Muscle layer of colon (tissue), 2 donors: ENCODE measurements at regions not wholly inside any gene's neighbourhood (a gene's known extent, or its start where the extent isn't known, plus 50 kb on each side); places are given as distances from the start of the nearest gene placed in this dataset.

Experiments used
- H3K27ac ChIP-seq: one replicate; pipeline ENCODE4 v1.7.0; 2013; ENCODE audit warnings: low read depth, mild to moderate bottlenecking, low read length, moderate library complexity
- H3K27me3 ChIP-seq, 2 donors: one replicate each; pipeline ENCODE4 v1.7.0; 2013; ENCODE audit warnings: low read length in 2 of 2, mild to moderate bottlenecking in 2 of 2; ENCODE audit not compliant: insufficient read depth in 2 of 2, control insufficient read depth in 1 of 2
- H3K36me3 ChIP-seq: one replicate; pipeline ENCODE4 v1.7.0; 2013; ENCODE audit warnings: mild to moderate bottlenecking, low read length; ENCODE audit not compliant: insufficient read depth
- H3K4me1 ChIP-seq: one replicate; pipeline ENCODE4 v1.7.0; 2013; ENCODE audit warnings: mild to moderate bottlenecking, low read length; ENCODE audit not compliant: insufficient read depth
- H3K4me3 ChIP-seq, 2 donors: one replicate each; pipeline ENCODE4 v1.7.0; 2013; ENCODE audit warnings: low read length in 2 of 2, low read depth in 1 of 2, mild to moderate bottlenecking in 1 of 2, moderate library complexity in 1 of 2
- H3K9ac ChIP-seq: one replicate; pipeline ENCODE4 v1.7.0; 2013; ENCODE audit warnings: low read length
- H3K9me3 ChIP-seq: one replicate; pipeline ENCODE4 v1.7.0; 2013; ENCODE audit warnings: mild to moderate bottlenecking, low read length
- donor health status: abdominal sarcoma.
- donor health status: Adenocarcinoma of cecum.

DNA sequence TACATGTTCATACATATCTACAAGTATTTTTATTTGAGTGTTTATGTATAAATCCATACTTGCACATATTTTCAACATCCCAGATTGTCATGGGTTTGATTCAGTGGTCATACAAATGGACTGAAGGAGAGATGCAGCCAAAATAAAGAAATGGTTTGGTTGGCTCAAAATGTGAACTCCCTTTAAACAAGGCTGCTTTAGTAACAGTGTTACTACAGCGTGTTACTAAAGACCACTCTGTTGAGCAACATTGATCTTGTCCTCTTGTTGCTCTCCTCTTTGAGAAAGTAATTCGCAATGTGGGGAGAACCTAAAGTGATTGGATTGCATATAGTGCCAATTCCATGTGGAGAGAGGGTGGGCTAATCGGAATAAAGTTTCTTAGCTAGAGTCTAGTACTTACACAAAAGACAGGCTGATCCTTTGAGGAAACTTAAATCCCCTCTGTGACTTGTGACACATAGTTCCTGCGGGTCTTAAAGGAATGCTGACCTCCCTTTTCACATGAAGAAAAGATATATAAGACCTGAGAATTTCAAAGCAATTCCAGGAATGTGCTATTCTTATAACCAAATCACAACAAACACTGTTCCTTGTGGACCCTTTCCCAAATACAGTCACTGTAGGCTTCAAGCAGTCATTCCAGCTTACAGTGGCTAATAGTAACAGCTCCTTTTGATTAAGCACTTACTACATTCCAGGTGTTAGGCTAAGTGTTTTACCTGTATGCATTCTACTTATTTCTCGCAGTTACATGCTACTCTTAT is 144.3 kb downstream of the FZD1 start:
- Histone ChIP-seq H3K9me3 (no peaks in the 10 kb centered on the region), H3K9ac (no peak overlapping the region), H3K4me3 (no peak overlapping the region), H3K4me1 (no peaks in the 10 kb centered on the region), H3K27ac (no peak overlapping the region), H3K27me3 (no peaks in the 10 kb centered on the region), H3K36me3 (no peaks in the 10 kb centered on the region)

DNA sequence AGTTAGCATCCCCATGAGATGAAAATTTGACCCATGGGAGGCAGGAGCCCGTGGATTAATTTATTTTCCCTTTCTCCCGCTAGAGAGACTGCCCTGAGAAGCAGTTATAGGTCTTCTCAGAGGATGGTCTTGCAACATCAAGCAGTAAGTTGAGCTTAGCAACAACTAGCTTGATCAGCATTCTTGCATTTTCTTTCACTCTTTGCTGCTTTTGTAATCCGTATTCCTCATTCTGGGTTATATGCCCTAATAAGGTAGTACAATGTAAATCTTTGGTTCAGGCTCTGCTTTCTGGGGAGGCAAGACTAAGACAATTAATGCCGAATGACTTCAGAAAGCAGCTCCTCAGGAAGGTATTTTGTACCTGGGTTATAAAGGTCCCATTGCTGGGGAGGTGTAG is 146.8 kb downstream of the FZD1 start:
- H3K27me3 ChIP-seq: no peaks in the 10 kb centered on the region
- H3K36me3 ChIP-seq: no peaks in the 10 kb centered on the region
- H3K27ac ChIP-seq: no peak overlapping the region
- H3K9me3 ChIP-seq: no peaks in the 10 kb centered on the region
- no peaks in the 10 kb centered on the region for H3K4me1 ChIP-seq
- no peak overlapping the region for H3K4me3 ChIP-seq
- no peak overlapping the region for H3K9ac ChIP-seq

DNA sequence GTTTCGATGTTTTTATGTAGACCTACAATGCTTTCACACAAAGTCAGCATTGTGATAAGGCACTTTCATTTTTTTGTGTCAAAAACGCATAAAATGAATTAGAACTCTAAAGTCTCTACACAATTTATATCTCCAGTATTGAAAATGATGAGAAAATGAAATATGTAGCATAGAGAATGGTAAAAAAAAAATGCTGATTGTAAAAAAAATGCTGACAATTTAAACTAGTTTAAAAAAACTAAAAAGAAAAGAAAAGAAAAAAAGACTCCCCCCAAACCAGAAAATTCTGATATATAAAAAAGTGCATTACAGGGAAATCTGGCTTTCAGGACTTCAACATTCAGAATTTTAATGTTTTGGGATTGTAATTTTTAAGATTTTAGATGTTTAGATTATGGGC is 148.1 kb downstream of the FZD1 start:
- H3K27me3 ChIP-seq: no peaks in the 10 kb centered on the region
- no peak overlapping the region for H3K4me3 ChIP-seq
- no peaks in the 10 kb centered on the region for H3K36me3 ChIP-seq

DNA sequence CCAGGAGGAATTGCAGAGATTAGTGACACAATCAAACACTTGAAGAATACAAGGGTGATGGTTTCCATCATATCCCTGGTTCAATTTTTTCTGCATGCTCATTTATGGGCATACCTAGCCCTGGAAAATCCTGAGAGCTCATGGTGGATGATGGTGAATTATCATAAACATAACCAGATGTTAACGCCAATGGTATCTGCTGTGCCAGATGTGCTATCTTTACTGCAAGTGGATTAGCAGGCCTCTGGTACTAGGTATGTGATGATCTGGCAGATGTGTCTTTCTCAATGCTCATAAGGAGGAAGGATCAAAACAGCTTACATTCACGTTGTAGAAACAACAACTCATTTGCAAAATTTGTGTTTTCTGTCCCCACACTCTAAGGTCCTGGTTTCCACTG is 150.5 kb downstream of the FZD1 start:
- Histone ChIP-seq H3K27ac (no peak overlapping the region), H3K9ac (no peak overlapping the region), H3K36me3 (no peaks in the 10 kb centered on the region), H3K27me3 (no peaks in the 10 kb centered on the region), H3K4me3 (no peak overlapping the region), H3K4me1 (no peaks in the 10 kb centered on the region), H3K9me3 (no peaks in the 10 kb centered on the region)

More for the DNA sequence above, 148.1 kb downstream of the FZD1 start:
- Histone ChIP-seq H3K4me1 (no peaks in the 10 kb centered on the region), H3K27ac (no peak overlapping the region), H3K9ac (no peak overlapping the region), H3K9me3 (no peaks in the 10 kb centered on the region)

DNA sequence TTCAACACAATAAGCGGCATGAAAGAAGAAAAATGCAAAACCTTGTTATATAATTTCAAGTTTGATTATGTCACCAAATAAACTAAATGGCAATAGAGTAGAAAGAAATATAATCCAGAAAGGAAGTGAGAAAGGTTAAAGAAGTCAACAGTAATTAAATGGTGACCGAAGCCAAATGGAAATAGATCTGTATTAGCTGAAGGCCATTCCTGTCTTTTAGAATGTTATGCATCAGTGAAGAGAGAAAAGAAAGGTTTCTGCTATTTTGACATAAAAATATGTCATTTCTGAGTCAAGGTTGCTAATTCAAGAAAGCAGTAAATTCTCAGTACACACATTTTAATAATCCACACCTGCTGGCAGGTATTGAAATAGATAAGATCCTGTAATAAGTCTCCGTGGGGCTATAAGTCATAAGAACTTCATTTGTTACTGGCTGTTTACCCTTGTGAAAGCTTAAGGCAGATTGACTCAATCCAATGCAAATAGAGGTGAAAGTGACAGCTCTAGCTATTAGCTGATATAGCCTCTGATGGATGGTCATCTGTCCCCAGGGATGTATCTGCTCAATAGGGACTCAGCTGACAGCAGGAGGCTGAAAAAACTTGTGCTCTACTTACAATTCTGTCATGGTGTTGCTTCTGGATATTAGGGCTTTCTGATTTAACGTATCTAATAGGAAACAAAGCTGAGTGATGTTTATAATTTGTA is 152.1 kb downstream of the FZD1 start:
- no peaks in the 10 kb centered on the region for H3K4me1 ChIP-seq
- H3K9ac ChIP-seq: no peak overlapping the region
- no peak overlapping the region for H3K4me3 ChIP-seq
- no peaks in the 10 kb centered on the region for H3K9me3 ChIP-seq
- H3K36me3 ChIP-seq: no peaks in the 10 kb centered on the region
- H3K27ac ChIP-seq: no peak overlapping the region
- H3K27me3 ChIP-seq: no peaks in the 10 kb centered on the region

DNA sequence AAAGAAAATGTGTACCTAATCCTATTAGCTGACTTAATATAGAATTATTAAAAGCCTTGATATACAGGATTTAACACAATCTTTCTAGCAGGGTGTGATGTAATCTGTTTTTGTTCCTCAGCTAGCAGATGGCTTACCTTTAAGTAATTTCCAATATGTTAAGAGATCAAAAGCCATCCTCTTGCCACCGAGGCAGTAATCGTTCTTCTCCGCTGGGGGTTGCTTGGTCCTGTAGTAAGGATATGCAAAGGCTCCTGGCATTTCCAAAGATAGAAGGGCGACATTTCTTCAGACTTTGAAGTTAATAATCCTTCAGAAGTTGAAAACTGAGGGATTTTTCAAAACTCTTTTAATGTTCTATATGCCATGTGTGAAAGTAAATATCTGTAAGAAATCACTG is 156.4 kb downstream of the FZD1 start:
- no peaks in the 10 kb centered on the region for H3K27me3 ChIP-seq
- no peaks in the 10 kb centered on the region for H3K4me1 ChIP-seq
- no peak overlapping the region for H3K4me3 ChIP-seq
- H3K36me3 ChIP-seq: no peaks in the 10 kb centered on the region
- H3K9me3 ChIP-seq: no peaks in the 10 kb centered on the region
- no peak overlapping the region for H3K27ac ChIP-seq
- H3K9ac ChIP-seq: no peak overlapping the region

DNA sequence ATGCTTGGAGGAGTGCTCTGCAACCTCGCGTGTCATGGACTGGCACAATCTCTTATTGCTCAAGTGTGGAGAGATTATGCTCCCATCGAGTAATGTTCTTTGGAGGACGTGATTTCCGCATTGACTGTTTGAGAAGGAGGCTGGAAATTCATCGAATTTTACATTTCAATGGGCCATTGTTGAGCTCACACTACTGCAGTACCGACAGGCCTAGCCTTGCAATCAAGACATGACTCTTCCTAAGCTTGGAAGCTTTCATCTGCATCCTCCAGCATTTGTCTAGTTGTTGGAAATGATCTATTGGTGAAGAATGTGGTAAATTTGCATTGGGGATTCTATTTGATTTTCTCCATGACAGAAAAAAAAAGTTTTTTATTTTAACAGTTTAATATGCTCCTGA is 156.8 kb downstream of the FZD1 start:
- Histone ChIP-seq H3K9ac (no peak overlapping the region), H3K9me3 (no peaks in the 10 kb centered on the region), H3K27me3 (no peaks in the 10 kb centered on the region), H3K27ac (no peak overlapping the region), H3K4me1 (no peaks in the 10 kb centered on the region), H3K4me3 (no peak overlapping the region), H3K36me3 (no peaks in the 10 kb centered on the region)

DNA sequence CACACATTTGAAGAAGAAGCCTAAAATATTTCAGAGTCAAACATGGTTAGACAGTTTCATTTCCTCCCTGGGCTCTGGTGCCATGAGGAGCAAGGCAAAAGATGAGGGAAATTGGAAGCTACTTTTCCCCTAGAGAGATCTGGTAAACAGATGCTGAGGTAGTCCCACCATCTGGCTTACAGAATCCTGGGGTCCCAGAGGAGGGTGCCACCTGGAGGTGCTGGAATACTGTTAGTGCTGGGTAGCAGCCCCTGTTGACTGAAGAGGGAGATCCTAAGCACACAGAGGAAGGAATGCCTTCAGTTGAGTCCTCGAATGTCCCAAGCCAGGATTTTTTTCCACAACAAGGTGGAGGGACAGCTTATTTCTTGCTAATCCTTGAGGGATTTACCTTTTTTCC is 160.1 kb downstream of the FZD1 start:
- H3K9ac ChIP-seq: no peak overlapping the region
- no peaks in the 10 kb centered on the region for H3K27me3 ChIP-seq
- H3K4me3 ChIP-seq: no peak overlapping the region
- H3K4me1 ChIP-seq: no peaks in the 10 kb centered on the region
- no peaks in the 10 kb centered on the region for H3K36me3 ChIP-seq
- H3K27ac ChIP-seq: no peak overlapping the region
- no peaks in the 10 kb centered on the region for H3K9me3 ChIP-seq

DNA sequence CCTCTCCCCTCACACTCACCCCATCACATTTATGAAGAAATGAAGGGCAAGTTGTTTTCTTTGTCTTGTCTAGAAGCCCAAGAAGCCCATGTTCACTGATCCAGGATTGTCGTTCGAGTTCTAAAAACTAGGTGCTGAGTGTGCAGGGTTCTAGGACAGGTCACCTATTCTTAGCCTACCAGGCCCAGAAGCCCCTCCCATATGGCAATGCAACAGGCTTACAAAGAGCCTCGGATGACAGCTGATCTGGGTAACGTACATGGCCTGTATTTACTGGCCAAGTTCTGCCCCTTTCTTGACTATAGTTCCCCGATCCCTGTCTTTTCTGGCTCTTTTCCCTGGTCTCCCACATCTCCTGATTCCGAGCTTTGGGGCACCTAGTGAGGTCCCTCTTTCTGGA is 160.9 kb downstream of the FZD1 start:
- no peaks in the 10 kb centered on the region for H3K36me3 ChIP-seq
- no peak overlapping the region for H3K4me3 ChIP-seq
- no peaks in the 10 kb centered on the region for H3K27me3 ChIP-seq
- no peaks in the 10 kb centered on the region for H3K4me1 ChIP-seq
- H3K27ac ChIP-seq: no peak overlapping the region
- no peaks in the 10 kb centered on the region for H3K9me3 ChIP-seq
- H3K9ac ChIP-seq: no peak overlapping the region

DNA sequence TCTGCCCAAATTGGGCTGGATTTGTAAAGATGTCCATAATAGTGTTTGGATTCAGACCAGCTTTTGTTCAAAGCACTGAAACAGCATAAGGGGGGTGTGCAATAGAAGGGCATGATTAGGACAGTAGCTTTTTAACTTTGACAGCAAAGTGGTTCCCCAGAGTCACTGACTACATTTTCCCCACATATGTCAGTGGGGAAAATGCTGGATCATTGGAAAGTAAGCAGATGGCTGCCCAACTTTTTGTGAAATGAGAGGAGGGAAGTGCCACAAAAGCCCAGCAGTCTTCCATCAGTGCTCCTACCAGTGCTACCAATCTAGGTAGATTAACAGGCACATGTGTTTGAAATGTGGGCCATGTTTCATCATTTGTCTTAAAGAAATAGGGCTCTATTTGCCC is 162.8 kb downstream of the FZD1 start:
- no peaks in the 10 kb centered on the region for H3K36me3 ChIP-seq
- no peak overlapping the region for H3K27ac ChIP-seq
- H3K4me1 ChIP-seq: no peaks in the 10 kb centered on the region
- H3K9me3 ChIP-seq: no peaks in the 10 kb centered on the region
- H3K27me3 ChIP-seq: no peaks in the 10 kb centered on the region
- no peak overlapping the region for H3K4me3 ChIP-seq
- no peak overlapping the region for H3K9ac ChIP-seq

DNA sequence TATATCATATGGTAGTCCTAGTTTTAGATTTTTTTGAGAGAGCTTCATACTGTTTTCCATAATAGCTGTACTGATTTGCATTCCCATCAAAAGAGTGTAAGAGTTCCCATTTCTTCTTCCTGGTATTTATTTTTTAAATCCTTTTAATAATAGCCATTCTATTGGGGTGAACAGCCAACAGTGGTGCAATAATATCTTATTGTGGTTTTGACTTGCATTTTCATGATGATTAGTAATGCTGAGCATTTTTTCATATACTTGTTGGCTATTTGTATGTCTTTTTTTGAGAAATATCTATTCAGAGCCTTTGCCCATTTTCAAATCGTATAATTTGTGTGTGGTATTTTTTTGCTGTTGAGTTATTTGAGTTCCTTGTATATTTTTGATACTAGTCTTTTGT is 167.4 kb downstream of the FZD1 start:
- Histone ChIP-seq H3K27ac (no peak overlapping the region), H3K27me3 (no peaks in the 10 kb centered on the region), H3K9me3 (peaks cover 5% of the 10 kb centered on the region), H3K4me3 (no peak overlapping the region), H3K4me1 (no peaks in the 10 kb centered on the region), H3K9ac (no peak overlapping the region), H3K36me3 (no peaks in the 10 kb centered on the region)

DNA sequence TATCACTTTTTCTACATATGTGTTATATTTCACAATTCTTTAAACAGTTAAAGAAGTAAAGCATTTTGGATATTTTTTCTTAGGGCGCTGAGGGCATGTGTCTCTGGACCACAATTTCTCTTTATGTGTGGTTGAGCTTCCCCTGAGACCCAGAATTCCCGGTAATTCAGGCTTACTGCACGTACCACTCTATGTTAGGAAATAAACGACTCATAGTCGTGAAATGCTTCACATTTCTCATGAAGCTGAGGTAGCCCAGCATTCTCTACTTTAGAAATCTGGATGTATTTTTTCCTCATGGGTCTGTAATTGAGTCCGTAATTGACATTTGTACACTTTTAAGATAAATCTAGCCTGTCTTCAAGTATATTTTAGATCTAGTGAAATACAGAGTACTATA is 170.6 kb downstream of the FZD1 start:
- Histone ChIP-seq H3K9me3 (peaks cover 5% of the 10 kb centered on the region), H3K4me1 (no peaks in the 10 kb centered on the region), H3K27ac (no peak overlapping the region), H3K27me3 (no peaks in the 10 kb centered on the region), H3K9ac (no peak overlapping the region), H3K36me3 (no peaks in the 10 kb centered on the region), H3K4me3 (no peak overlapping the region)
